DMS153 treated with DMSO at 0.1 percent for 48 hours (cell line): ENCODE measurements at regions not wholly inside any gene's neighbourhood (a gene's known extent, or its start where the extent isn't known, plus 50 kb on each side); places are given as distances from the start of the nearest gene placed in this dataset.
"Not testable (repeated sequence)": the region's sequence is repeated elsewhere in the genome, so short reads cannot be mapped to it uniquely, and the experiment has no call there.

Experiments used
- DNase-seq: peaks from one replicate; lab custom pipeline; 2025; ENCODE audit not compliant: unreplicated experiment; lab: John Stamatoyannopoulos, UW

DNA sequence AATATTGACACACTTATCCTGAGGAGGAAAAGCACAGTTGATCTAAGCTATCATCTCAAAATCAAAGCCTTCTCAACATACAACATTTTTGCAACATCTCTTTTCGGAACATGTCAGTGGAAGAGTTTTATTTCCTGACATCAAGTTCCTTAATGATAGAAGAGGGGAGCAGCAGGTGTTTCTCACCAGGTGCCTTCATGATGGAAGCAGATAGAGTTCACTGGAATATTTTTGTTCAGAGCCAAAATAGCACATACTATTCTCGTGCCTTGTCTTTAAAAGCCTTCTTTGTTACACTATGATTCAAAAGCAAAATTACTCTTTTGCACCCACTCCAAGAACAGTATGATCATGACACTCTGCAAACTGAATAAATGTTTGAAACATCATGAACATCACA, 176.9 kb upstream of the CCNG1 start:
- no peak for DNase-seq

DNA sequence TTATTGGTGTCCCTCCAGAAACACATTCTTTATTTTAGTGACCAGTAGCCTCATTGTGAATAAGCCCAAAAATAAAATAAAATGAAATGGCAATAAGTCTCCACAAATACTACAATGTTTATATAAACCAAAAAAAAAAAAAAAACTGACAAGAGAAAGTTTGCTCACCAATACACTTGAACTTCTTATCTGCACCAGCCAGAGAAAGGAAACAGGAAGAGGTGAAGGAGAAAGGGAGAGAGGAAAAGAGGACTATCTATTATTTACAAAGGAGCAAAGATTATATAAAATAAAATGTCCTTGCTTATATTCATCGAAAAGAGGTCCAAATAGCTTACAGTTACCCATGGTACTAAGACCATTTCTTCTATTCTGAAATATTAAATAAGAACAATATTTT, 176.4 kb upstream of the CCNG1 start:
- DNase-seq: no peak

DNA sequence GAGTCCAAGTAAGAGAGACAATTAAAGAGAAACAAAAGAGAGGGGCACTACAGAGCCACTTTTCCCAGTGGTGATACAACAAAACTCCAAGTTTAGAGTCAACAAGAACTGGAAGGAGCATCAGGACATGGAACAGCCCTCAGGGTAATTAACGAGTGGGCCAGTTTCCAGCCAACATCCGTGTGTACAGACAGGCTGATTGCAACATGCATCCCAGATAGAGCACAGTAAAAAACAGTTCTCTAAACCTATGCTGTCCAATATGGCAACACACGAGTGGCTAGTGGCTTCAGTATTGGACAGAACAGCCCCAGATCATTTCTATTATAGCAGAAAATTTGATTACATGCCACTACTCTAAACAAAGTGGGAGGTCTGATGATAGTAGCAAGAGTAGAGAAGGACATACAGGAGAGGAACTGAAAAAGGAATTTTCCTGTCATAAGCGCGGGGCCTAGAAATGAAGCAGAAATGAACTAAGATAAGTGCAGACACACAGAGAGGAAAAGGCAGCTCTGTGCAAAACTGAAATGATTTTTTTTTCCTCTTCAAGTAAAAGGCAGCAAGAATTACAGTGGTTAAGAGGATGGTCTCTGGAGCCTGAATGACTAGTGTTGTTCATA, 175.6 kb upstream of the CCNG1 start:
- DNase-seq: no peak

DNA sequence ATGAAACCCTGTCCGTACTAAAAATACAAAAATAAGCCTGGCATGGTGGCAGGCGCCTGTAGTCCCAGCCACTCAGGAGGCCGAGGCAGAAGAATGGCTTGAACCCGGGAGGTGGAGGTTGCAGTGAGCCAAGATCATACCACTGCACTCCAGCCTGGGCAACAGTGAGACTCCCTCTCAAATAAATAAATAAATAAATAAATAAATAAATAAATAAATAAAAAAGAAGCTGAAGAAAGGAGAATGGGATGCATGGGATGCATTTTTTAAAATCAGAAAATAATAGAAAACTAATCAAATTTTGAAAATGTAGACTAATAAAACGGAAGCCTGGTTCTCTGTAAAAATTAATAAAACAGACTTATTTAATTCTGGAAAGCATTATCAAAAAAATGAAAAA, 171.1 kb upstream of the CCNG1 start:
- not testable (repeated sequence) for DNase-seq

DNA sequence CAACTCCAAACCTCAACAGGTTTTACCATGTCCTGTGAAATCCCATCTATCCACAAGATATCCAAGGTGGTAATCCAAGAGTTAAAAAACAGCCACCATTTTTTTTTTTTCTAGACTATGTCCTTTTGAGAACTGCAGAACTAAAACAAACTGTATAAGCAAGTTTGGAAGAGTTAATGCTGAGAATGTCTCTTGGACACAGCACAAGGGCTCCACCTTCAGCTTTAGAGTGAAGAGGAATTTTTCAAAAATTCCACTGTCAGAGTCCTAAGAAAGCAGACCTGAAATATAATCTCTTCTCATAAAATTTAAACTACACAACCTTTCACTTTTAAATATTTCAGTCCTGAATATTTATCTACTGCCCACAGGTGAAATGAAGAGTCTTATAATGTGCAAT, 167.8 kb upstream of the CCNG1 start:
- DNase-seq: no peak

DNA sequence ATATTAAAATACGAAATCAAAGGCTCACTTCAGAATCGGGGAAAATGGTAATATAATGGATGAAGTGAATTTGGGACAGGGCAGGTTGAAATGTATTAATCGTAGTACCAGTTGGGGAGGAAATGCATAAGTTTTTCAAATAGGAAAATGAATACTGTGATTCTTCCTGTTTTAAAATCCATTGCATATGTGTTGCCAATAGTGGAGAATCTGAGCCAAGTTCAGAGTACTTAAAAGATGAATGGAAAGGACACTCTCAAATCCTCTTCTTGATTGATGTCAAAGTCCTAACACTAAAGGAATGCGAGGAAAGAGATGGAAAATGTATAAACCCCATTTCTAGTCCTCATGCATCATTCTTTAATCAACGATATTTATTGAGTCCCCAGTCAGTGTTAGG, 160.9 kb upstream of the CCNG1 start:
- DNase-seq: no peak

DNA sequence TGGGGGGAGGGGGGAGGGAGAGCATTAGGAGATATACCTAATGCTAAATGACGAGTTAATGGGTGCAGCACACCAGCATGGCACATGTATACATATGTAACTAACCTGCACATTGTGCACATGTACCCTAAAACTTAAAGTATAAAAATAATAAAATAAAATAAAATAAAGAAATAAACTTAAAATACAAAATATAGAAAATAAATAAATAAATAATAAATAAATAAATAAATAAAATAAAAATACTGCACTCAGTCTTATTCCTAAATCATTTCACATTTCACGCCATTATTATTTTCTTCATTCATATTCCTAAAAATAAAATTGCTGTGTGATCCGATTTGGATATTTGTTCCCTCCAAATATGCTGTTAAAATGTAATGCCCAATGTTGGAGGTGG, 156.5 kb upstream of the CCNG1 start:
- not testable (repeated sequence) for DNase-seq

DNA sequence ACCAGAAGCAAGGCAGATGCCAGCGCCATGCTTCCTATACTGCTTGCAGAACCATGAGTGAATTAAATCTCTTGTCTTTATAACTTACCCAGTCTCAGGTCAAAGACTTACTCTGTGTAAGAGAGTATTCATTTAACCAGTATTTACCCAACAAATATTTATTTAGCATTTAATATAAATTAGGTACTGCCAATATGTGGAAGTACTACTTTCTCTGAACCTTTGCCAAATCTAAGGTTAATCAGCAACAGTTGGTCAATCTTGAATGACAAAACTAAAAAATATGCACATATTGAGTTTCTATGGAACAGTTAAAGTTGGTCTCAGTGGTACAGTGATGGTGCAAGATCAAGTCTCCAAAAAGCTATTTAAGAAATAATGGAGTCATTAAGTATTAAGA, 155.9 kb upstream of the CCNG1 start:
- no peak for DNase-seq

DNA sequence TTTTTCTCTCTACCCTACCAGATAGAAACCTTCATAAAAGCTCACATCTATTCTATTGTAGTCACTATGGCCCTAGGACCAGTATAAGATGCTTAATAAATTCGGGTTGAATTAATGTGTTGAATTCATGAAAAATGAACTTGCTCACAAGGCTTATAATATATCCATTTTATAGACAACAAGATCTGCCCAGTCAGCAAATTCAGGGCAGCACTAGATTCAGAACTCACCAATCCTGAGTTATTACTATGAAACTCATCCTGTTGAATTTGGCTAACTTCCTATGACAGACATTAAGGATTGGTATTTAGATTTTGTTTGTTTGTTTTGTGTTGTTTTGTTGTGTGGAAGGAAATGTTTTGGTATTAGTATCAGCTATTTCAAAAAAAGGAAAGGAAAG, 143.6 kb upstream of the CCNG1 start:
- no peak for DNase-seq

DNA sequence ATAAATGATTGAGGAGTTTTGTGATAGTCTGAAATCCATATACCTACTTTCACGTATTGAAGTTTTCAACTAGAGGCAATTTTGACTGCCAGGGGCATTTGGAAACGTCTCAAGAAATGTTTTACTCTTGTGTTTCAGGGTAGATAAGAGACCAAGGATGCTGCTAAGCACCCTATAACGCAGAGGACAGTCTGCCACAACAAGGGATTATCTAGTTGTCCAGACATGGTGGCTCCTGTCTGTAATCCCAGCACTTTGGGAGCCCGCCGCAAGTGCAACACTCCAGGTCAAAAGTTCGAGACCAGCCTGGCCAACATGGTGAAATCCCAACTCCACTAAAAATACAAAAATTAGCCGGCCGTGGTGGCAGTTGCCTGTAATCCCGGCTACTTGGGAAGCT, 133.7 kb upstream of the CCNG1 start:
- DNase-seq: no peak

DNA sequence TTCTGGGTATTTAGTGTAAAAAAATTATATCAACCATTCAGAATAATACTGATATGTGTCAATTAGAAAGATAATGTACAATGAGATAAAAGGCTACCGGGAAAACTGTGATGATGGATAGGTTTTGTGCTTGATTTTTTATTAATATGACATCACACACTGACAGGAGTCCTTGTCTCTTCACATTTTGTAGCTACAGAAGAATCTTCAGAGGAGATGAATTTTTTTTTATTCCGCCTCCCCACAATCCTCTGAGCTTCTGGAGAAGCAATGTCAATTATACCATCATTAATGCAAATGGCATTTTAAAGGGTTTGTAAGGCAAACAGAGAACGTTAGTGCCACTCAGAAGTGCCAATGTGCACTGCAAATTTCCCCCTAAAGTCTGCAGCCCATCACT, 131.7 kb upstream of the CCNG1 start:
- no peak for DNase-seq

DNA sequence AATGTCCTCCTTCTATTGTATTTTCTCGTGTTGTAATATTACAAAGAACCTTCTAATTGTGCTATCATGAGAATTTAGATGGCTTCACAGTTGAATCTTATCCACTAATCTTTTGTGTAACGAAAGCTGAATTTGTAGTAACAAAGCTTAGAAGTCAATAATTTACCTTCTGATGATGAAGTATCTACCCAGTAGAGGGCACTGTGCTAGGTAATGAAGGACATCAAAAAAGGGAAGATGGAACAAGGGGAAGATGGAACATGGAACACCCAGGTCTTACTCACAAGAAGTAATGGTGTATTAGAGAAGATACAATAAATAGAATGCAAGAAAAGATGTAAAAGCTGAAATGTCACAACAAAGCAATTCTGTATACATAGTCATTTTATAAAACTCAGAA, 131.0 kb upstream of the CCNG1 start:
- no peak for DNase-seq

DNA sequence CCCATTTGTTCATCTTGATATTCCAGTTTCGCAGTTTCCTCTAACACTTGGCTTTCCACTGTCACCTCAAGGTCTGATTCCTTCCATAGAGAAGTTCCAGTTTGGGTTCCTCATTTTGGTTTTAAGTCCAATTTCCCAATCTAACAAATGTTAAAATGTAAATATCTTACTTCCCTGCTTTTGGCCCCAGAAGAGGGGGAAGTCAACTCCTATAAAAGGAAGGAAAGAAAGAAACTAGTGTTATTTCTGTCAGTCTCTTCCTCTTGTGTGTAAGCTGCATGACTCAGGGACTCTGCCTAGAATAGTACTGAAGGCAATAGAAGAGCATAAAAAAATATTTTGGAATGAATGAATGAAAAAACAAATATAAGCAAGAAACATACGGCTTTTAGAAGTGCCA, 127.5 kb upstream of the CCNG1 start:
- no peak for DNase-seq

DNA sequence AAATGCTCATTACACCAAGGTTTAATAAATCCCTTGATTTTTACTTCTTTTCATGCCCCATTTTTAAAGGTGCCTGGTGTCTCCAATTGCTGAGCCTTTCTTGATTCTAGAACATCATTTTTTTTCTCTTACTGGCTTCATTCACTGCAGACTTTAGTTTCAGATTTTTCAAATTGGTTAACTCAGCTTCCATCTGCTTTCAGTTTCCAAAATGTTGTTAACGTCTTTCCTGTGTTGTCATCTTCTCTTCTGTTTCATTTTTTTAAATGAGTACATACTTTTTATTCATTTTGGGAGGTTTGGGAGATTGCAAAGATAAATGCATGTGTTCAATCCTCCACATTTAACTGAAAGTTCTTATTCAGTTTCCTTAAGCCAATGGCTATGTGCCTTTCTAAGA, 126.4 kb upstream of the CCNG1 start:
- no peak for DNase-seq

DNA sequence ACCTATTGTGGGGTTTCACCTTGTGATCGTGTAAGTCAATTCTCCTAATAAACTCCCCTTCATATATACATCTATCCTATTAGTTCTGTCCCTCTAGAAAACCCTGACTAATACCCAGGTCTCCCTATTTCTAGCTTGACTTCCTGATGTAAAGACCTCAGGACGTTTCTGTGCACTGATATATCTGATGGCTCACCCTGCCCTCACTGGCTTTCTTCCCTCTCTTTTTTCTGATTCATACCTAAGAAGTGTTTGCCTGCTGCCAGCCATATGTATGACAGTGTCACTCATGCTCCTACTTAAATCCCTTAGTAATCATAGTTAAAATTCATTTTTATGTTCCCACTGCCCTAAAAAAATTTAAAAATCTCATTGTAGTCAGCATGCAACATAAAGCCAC, 124.8 kb upstream of the CCNG1 start:
- no peak for DNase-seq

DNA sequence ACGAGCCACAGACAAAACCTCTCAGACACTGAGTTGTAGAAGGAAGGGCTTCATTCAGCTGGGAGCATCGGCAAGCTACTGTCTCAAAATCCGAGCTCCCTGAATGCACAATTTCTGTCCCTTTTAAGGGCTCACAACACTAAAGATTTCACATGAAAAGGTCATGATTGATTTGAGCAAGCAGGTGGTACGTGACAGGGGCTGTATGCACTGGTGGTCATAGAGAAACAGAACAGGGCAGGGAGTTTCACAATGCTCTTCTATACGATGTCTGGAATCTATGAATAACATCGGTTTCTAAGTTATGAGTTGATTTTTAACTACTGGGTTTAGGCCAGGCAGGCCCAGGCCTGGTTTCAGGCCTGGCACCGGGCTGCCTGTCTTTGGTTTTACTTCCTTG, 124.3 kb upstream of the CCNG1 start:
- DNase-seq: not testable (repeated sequence)

DNA sequence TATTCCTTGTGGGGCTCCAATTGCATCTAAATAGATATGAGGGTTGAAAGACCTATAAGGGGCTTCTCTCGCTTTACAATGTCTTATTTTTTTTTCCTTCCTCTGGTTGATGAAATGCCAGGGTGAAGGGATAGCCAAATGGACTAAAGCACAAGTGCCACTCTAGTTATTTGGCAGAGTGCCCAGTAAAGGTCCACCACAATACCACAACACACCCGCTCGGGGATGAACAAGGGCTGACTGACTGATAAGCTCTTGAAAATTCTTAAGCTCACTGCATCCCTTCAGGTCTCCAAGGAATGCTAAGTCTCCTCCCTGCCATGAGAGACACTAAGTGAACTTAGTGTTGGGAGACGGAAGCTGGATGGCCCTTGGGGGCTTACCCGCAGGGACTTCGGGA, 121.0 kb upstream of the CCNG1 start:
- not testable (repeated sequence) for DNase-seq

DNA sequence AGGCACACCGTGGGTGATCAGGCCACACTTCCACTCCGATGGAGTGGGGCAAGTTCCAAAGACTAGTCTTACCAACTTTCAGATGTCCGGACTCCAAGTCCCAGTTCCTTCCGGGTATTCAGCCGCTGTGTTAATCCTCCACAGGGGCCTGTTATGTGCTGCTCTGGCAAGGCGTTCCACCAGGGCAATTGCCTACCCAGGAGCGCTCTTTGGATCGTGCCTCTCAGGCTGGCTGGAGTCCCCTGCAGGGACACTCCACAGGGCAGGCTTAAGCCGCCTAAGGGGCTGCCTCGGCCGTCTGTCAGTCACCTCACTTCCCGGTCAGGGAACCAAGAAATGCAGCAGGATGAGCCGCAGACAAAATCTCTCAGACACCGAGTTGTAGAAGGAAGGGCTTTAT, 118.7 kb upstream of the CCNG1 start:
- DNase-seq: no peak

DNA sequence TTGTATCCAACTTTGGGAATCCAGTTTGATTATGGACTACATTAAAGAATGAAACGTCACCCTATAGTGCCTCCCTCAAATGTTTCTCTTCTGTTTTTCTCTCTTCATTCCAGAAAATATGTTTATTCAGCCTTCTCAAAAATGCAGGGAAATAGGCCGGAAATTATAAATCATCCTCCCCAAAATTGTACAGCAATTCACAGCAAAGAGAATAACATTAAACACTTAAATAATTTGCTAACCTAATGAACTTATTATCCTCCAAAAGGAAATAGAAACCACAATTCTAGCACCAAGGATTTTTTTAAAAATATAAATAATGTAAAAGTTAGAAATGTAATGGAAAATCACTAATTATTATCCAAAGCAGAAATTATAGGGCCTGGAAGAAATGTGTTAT, 115.9 kb upstream of the CCNG1 start:
- no peak for DNase-seq

DNA sequence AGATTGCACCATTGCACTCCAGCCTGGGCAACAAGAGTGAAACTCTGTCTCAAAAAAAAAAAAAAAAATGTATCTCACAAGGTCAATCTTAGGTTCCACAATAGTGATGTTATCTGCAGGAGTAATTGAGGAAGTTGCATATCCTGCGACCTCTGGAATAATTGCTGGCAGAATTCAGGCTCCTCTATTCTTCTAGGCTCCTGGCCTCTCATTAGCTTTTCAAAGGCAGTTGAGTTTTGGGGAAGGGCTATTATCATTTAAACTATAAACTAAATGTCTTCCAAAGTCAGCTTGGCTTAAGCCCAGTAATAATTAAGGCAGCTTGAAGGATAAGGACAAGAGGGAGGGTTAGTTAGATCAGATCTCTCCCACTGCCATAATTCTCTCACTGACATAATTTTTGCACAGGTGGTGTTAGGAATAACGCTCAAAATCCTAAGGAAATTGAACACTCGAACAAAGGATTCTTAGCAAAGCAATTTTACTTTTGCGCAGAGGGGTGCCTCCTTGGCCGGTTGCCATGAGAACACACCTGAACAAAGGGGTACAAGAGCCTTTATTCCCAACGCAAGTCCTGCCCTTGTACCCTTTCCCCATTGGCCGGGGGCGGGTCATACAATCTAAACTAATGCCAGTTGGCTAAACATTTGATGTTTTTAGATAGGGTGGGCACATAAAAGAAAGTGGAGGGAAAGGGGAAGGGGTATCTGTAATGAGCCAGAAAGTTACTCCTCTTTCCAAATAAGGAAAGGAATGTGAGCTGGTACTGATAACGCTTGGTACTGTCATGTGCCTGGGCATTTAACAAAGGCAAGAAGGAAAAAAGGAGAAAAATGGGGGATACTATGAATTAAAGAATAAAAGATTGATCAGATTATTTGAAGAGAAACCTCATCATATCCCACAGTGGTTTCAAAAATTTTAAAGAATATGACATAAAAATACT, 106.4 kb upstream of the CCNG1 start:
- DNase-seq: no peak

DNA sequence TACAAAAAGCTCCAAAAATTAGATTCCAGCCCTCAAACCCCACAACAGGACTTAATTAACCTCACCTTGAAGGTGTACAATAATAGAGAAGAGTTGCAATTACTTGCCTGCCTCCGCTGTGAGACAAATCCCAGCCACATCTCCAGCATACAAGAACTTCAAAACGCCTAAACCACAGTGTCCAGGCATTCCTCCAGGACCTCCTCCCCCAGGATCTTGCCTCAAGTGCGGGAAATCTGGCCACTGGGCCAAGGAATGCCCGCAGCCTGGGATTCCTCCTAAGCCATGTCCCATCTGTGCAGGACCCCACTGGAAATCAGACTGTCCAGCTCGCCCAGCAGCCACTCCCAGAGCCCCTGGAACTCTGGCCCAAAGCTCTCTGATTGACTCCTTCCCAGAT, 101.3 kb upstream of the CCNG1 start:
- not testable (repeated sequence) for DNase-seq

DNA sequence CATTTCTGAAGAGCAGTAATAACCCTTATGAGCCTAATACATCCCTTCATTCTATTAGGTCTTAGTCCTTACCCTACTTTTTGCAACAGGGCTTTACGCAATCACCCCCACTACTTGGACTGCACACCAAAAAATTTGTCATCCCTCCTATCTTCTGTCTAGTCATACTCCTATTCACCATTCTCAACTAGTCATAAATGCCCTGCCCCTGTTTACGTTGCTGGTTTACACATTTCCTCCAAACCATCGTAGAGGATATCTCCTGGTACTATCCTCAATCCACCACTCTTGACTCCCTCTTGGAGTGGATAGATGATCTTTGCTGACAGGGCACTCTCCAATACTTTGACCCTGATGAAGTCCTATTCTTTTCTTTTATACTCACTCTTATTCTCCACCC, 98.2 kb upstream of the CCNG1 start:
- DNase-seq: no peak

DNA sequence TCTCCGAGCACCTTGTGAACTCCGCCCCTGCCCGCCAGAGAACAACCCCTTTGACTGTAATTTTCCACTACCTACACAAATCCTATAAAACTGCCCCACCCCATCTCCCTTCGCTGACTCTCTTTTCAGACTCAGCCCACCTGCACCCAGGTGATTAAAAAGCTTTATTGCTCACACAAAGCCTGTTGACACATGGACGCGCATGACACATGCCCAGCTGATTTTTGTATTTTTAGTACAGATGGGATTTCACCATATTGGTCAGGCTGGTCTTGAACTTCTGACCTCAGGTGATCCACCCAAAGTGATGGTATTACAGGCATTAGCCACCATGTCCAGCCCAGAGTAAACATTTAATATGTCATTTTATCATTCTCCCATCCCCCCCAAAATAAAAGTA, 97.0 kb upstream of the CCNG1 start:
- not testable (repeated sequence) for DNase-seq
